GM19324 (cell line): ENCODE measurements at regions not wholly inside any gene's neighbourhood (a gene's known extent, or its start where the extent isn't known, plus 50 kb on each side); places are given as distances from the start of the nearest gene placed in this dataset.

ENCODE experiments used
- ATAC-seq: cut with Tn5 transposase; IDR thresholded peaks from one replicate; pipeline ENCODE4 v1.9.1; 2021; ENCODE audit warnings: mild to moderate bottlenecking, moderate library complexity; ENCODE audit not compliant: unreplicated experiment, low FRiP score

GRCh38 chr13:67643516-67644055, 413.4 kb upstream of the PCDH9 start:
- ATAC-seq, result no peak

GRCh38 chr13:67642657-67643056, 412.5 kb upstream of the PCDH9 start:
- no peak for ATAC-seq

GRCh38 chr13:67635754-67636153, 405.6 kb upstream of the PCDH9 start:
- ATAC-seq, result no peak

- ATAC-seq, result no peak
These were observed 402.5 kb upstream of the PCDH9 start for GRCh38 chr13:67632590-67632989.

DNA sequence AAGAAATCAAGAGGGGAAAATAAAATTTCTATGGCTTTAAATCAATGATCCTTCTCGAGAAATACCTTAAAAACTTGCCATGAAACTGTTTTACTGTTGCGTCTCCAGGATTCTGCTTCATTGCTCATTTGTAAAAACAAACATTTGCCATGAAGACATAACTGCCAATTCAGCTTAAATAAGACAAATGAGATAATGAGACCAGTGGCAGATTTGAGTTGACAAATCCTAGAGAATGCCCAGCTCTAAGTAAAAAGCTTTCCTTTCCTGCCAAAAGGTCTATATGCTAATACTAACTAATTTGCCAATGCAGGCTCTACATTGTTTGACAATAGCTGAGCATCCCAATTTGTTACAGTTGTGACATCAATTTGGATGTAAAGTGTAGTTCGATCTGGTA, 400.5 kb upstream of the PCDH9 start:
- ATAC-seq, result no peak

DNA sequence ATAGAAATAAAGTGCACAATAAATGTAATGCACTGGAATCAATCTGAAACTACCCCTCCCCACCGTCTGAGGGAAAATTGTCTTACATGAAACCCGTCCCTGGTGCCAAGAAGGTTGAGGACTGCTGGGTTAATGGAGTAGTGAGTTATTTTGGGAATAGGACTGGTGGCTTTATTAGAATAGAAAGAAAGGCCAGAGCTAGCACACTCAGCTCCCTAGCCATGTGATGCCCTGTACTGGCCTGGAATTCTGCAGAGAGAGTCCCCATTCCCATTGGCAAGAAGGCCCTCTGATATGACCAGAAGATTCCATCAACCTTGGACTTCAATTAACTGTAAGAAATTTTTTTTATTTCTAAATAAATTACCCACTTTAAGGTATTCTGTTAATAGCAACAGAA, 393.5 kb upstream of the PCDH9 start:
- ATAC-seq, result no peak

- no peak for ATAC-seq
These were observed 390.5 kb upstream of the PCDH9 start for GRCh38 chr13:67620665-67621064.

- ATAC-seq, result no peak
These were observed 389.9 kb upstream of the PCDH9 start for GRCh38 chr13:67619995-67620380.

GRCh38 chr13:67619351-67619994, 389.3 kb upstream of the PCDH9 start:
- ATAC-seq, result no peak

- no peak for ATAC-seq
These were observed 384.4 kb upstream of the PCDH9 start for GRCh38 chr13:67614579-67614978.

- no peak for ATAC-seq
These were observed 383.9 kb upstream of the PCDH9 start for GRCh38 chr13:67614013-67614412.

GRCh38 chr13:67588607-67589006, 358.5 kb upstream of the PCDH9 start:
- no peak for ATAC-seq

DNA sequence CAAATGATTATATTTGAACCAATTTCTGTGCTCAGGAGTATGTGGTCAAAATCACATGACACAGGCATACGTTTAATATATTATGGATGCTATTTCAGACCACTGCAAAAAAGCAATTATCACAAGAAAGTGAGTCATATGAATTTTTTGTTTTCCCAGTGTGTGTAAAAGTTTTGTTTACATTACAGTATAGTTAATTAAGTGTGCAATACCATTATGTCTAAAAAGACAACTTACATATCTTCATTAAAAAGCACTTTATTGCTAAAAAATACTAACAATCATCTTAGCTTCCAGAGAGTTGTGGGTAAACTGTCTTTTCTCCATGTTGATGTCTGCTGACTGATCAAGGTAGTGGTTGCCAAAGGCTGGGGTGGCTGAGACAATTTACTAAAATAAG, 347.2 kb upstream of the PCDH9 start:
- ATAC-seq, result no peak

DNA sequence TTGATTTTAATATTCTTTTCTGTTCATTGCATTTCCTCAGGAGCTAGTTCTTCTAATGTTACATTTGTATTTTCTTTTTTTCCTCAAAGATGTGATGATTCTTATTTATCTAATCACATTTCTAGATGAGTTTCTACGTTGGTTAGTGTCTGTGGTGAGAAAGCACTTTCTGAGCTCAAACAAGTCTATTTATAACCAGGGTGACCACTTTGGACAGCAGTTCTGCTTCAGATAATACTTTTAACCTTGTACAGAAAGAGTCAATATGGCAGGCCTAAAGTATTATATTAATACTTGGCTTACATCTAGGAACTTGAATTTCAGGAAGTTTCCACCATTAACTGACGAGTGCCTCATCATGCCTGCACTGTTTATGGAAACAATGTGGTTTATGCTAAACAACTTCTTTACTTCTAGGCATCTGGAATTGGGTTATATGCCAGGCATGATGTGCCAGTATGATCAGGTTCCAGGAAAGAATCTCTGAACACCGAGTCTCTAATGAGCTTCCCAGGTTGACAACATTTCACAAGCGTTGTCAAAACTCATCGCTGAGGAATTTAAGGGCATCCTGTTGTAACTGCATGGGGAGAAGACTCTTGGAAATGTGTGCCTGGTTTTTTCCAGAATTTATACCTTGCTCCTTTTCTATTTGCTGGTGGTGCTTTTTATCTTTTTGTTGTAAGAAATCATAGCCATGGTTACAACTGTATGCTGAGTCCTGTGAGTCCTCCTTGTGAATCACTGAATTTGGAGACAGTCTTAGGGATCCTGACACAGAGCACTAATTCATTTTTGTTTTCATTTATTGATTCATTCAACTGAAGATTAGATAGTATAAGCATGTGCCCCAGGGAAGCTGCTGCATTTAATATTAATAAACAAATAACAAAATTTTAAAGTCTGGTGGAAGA, 344.4 kb upstream of the PCDH9 start:
- ATAC-seq, result no peak

DNA sequence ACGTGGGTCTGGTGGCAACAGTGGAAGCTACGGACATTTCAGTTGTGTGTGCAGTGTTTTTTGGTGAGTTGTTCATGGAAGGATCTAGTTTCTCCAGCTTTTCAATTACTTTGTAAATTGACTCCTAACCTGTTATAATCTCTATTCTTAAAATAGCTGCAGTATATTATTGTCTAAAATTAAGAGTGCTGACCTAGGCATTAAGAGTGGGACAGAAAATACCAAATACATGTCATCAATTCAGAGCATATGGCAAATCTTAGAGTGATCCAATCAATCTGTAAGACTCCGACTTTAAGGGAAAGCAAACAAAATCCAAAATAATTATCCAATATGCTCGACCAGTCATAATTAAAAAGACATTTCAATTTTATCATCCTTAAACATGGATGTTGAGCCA, 338.1 kb upstream of the PCDH9 start:
- no peak for ATAC-seq

DNA sequence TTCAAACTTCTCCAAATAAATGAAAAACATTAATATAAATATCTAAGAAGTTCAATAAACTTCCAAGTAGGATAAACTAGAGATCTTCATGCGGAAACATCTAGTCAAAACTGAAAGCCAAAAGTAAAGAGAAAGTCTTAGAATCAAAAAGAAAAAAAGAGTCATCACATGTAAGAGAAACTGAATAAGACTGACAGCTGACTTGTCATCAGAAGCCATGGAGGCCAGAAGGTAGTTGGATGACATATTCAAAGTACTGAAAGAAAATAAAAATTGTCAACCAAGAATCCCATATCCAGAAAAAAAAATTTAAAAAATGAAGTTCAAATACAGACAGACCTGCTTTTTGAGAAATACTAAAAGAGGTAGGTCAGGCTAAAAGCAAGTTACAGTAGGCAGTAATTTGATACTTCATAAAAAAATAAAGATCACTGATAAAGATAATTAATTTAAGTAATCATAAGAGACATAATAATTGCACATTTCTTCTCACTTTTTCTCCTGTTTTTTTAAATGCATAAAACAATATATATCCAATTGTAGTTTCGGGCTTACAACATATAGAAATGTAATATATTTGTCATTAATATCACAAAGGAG, 327.6 kb upstream of the PCDH9 start:
- ATAC-seq, result no peak

DNA sequence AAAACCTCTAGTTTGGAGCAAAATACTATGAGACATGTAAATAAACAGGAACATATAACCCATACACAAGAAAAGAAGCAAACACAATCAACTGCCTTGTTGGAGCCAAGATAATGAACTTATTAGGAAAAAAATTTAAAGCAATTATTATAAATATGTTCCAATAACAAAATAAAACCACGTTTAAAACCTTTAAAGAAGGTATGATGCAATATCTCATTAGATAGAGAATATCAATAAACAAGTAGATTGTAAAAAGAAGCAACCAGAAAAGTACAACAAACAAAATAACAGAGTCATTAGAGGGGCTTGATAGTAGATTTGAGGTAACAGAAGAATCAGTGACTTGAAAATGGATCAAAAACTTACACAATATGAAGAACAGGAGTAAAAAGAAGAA, 327.0 kb upstream of the PCDH9 start:
- no peak for ATAC-seq

DNA sequence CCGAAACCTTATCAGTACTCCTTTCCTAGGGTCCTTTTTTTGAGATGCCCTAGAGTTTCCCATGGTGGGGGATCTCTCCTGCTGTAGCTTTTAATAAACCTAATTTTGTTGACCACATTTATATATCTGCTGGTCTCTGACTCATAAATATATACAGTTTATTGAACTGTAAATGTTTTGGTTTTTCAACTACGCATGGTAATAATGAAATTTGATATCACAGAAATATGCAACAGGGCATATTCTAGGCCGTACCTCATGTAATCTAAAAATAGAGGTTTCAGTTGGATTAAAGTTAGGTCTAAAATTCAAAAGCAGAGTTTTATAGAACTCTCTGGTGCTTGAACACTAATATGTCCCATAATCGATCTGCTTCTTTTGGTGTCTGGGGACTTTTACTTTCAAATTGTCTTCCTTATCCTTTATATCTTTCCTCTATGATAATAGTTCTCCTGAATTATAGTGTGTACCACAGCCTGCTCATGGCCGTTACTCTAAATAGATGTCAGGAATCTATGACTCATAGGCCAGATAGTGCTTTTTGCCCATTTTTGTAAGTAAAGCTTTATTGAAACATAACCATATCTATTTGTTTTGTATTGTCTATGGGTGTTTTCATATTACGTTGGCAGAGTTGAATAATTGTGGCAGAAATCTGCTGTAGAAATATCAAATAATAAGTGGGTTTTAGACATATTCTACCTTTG, 324.8 kb upstream of the PCDH9 start:
- no peak for ATAC-seq

DNA sequence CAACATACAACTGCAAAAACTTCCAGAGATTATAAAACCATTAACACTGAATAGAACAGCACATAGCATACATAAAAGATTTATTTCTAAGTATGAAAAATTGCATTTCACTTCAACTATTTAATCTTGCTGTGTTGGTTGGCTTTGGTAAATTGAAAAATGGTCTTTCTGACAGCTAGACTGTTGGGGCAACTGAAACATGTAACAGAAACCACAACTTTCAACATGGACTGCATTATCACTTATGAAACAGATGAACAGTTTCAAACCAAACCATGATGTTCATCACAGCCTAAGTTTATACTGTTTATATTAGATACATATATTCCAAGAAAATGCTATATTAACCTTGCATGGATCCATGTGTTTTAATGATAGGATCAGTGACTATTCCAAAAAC, 324.1 kb upstream of the PCDH9 start:
- ATAC-seq, result no peak

- no peak for ATAC-seq
These were observed 319.2 kb upstream of the PCDH9 start for GRCh38 chr13:67549331-67549730.

- no peak for ATAC-seq
These were observed 308.8 kb upstream of the PCDH9 start for GRCh38 chr13:67538906-67539305.
